GM12874 (cell line): ENCODE measurements at regions not wholly inside any gene's neighbourhood (a gene's known extent, or its start where the extent isn't known, plus 50 kb on each side); places are given as distances from the start of the nearest gene placed in this dataset.

ENCODE experiments used
- TF ChIP-seq, protein P1 (sequence below): IDR thresholded peaks from 2 replicates; pipeline ENCODE4 v1.5.1; 2011; ENCODE audit warnings: low read depth, mild to moderate bottlenecking, control low read depth, low read length, moderate library complexity; ENCODE audit not compliant: insufficient read depth

DNA sequence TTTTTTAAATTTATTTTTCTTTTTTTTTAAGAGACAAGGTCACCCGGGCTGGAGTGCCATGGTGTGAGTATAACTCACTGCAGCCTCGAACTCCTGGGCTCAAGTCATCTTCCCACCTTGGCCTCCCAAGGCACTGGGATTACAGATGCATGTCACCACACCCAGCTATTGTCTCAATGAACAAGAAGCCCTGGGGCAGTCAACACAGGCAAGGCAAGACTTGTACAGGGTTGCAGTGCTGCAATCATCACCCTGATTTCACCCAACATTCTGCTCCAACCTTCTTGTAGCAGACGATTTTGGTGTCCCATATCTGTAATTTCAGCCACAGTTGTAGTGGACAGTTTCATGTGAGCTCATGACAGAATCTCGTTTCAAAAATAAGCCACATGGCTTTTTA lies 205.8 kb upstream of the KIF2A start:
- TF ChIP-seq, protein P1, sequence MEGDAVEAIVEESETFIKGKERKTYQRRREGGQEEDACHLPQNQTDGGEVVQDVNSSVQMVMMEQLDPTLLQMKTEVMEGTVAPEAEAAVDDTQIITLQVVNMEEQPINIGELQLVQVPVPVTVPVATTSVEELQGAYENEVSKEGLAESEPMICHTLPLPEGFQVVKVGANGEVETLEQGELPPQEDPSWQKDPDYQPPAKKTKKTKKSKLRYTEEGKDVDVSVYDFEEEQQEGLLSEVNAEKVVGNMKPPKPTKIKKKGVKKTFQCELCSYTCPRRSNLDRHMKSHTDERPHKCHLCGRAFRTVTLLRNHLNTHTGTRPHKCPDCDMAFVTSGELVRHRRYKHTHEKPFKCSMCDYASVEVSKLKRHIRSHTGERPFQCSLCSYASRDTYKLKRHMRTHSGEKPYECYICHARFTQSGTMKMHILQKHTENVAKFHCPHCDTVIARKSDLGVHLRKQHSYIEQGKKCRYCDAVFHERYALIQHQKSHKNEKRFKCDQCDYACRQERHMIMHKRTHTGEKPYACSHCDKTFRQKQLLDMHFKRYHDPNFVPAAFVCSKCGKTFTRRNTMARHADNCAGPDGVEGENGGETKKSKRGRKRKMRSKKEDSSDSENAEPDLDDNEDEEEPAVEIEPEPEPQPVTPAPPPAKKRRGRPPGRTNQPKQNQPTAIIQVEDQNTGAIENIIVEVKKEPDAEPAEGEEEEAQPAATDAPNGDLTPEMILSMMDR: no peak

DNA sequence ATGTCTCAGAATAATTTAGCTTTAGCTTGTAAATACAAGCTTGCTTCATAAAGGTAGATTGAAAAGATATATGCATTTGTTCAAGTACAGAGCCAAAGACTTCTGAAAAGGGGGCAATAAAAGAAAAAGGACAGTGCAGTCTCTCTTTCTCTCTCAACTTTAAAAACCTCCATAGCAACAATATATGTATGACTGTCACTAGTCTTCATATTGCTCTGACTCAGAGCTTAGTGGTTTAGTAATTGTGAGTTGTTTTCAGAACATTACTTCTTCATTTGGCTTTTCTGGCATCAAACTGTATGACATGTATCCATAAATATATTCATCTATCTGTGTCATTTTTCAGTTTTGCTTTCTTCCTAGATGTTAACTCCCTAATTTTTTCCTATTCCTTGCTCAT lies 194.6 kb upstream of the KIF2A start:
- TF ChIP-seq, protein P1: no peak

DNA sequence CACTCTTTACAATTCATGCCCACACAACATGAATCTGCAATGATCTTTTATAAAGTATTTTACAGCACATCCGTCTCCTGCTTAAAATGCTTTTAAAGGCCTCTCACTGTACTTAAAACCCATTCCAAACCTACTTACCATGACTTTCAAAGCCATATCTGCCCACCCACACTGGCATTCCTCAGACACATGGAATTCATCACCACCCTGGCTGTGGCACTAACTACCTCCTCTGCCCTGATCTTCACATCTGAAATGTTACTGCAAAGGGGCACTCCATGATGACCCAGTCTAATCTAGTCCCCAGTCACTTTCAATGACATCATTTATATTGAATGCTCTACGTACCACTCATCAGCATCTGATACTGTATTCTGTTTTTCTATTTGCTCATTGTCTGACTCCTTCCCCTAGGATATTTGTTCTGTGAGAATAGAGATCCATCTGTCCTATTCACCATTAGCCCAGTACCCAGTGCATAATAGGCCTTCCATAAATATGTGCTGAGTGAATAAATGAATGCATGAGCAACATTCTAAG lies 193.2 kb upstream of the KIF2A start:
- TF ChIP-seq, protein P1: no peak

DNA sequence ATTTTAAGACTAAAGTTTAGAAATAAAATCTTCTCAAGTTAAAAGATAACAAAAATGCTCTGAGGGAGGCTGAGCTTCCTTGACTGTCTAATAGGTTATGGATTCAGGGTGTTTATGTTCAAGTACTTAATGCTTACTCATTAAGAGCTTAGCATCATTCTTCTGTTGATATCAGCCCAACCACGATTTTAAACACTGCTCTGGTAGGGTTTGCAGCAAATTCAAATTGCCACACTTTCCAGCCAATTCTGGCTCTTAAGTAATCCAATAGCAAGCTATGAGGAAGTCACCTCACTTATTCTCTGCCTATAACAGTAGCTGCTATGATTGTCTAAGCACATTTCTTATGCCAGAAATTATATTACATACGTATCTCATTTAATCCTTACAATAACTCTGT lies 191.0 kb upstream of the KIF2A start:
- TF ChIP-seq, protein P1: no peak

DNA sequence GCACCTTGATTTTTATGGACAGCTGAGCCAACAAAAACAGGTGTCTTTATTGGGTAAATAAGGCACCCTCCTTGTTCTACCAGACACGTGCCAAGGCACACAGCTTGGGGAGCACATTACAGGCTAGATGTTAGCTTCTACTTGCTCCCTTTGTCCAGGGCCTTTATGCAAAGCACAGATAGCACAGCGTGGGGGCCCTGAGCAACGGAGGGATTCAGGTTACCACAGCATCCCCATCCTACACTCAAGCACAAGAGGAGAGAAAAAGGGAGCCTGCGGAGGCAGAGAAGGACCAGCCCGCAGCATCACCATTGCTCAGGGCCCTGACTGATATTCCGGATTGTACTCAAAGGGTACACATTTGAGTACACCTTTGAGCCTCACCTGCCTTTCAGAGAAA lies 181.7 kb upstream of the KIF2A start:
- TF ChIP-seq, protein P1: no peak

DNA sequence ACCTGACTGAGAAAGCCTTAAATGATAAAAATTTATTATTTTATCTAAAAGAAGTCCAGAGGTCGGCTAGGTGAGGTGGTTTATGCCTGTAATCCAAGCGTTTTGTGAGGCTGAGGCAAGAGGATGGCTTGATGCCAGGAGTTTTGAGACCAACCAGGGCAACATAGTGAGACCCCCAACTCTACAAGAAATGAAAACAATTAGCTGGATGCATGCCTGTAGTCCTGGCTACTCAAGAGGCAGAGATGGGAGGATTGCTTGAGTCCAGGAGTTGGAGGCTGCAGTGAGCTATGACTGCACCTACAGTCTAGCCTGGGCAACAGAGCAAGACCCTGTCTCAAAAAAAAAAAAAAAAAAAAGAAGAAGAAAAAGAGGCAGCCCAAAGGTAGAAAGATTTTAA lies 179.9 kb upstream of the KIF2A start:
- TF ChIP-seq, protein P1: no peak

DNA sequence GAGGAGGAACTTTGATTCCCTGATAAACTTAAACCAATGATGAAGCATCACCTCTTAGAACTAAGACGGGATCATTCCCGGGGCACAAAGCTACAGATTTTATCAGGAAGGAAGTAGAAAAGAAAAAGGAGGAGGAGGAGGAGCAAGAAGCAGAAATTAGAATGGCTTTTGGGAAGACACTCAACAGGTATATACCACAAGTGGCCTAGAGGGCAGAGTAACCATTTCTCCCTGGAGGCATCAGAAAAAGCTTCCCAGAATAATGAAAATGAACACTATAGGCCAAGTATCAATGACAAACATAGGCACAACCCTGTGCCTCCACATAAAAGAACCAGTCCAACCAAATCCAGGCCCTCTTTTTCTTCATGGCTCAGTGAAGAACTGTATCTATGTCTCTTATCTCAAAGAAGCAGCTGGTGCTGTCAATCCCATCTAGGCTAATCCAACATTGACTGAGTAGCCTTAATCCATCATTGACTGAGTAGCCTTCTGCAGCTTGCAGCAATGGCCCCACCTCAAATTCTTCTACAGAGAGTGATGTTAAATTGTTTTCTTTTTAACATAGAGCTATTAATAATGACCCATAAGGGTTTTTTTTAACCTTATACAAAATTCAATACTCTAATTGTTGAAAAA lies 178.8 kb upstream of the KIF2A start:
- TF ChIP-seq, protein P1: no peak

DNA sequence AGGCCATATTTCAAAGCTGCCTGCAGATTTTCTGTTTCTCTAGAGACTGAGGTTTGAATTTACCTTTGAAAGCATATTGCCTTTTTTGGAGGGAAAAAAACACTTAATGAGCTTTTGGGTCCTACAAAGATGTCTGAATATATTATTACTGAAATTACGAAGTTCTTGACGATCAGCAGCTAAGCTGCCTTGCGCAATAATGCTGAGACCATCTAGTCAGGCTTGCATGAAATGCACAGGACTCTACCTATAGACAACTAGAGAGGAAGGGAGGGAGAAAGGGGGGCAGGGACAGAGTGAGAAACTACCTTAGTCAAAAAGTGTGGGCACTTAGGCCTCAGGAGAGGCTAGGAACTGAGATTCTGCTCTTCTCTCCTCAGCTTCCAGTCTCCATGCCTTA lies 175.9 kb upstream of the KIF2A start:
- TF ChIP-seq, protein P1: no peak
